ENCODE measurements at regions not wholly inside any gene's neighbourhood (a gene's known extent, or its start where the extent isn't known, plus 50 kb on each side); places are given as distances from the start of the nearest gene placed in this dataset.
A peak's percentile ranks its signal among the peaks of the same experiment; 100 is the strongest.
"Not testable (repeated sequence)": the region's sequence is repeated elsewhere in the genome, so short reads cannot be mapped to it uniquely, and the experiment has no call there.

DNA sequence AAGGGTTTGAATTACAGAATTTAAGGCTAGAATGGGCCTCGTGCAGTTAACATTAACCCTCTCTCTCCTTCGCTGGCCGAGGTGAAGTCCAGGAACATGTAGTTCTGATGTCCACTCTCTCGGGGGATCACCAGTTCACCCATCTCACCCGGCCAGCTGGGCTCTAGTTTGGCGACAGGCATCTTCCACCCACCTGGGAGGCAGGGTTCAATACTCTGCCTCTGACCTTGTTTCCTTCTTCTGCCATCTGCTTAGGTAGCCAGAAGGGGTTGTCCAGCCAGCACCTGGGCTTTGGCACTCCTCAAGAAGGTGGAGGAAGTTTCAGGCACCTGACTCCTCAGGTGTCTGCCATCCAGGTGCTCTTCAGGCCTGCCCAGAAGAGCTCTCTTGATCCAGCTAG is 2857.8 kb downstream of the RPIA start:
- H3K4me3 ChIP-seq (ENCODE audit: control insufficient read depth, low read depth, low read length); DNase-seq (ENCODE audit: low read depth): not testable (repeated sequence)

DNA sequence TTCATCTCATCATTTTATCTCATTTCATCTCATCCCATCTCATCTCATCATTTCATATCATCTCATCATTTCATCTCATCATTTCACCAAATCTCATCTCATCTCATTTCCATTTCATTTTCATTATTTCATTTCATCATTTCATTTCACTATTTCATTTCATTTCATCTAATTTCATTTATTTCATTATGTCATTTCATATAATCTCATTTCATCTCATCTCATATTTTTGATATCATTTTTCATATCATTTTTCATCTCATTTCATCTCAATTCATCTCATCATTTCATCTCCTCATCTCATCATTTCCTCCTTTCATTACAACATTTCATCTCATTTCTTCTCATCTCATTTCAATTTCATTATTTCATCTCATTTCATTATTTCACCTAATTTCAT is 2866.8 kb downstream of the RPIA start:
- DNase-seq (ENCODE audit: low read depth); H3K4me3 ChIP-seq (ENCODE audit: control insufficient read depth, low read depth, low read length): not testable (repeated sequence)

GRCh38 chr2:91559269-91559668 is 2867.8 kb downstream of the RPIA start:
- DNase-seq (ENCODE audit: low read depth); H3K4me3 ChIP-seq (ENCODE audit: control insufficient read depth, low read depth, low read length): not testable (repeated sequence)

DNA sequence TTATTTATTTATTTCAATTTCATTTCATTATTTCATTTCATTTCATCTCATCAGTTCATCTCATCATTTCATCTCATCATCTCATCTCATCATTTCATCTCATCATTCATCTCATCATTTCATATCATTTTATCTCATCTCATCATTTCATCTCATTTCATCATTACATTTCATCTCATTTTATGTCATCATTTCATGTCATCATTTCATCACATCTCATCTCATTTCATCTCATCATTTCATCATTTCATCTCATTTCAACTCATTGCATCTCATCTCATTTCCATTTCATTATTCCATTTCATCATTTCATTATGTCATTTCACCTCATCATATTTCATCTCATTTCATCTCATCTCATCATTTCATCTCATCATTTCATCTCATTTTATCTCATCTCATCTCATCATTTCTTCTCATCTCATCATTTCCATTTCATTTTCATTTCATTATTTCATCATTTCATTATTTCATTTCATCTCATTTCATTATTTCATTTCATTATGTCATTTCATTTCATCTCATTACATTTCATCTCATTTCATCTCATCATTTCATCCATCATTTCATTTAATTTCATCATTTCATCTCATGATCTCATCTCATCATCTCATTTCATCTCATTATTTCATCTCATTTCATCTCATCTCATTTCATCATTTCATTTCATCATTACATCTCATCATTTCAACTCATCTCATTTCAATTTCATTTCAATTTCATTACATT is 2868.6 kb downstream of the RPIA start:
- DNase-seq (ENCODE audit: low read depth); H3K4me3 ChIP-seq (ENCODE audit: control insufficient read depth, low read depth, low read length): not testable (repeated sequence)

DNA sequence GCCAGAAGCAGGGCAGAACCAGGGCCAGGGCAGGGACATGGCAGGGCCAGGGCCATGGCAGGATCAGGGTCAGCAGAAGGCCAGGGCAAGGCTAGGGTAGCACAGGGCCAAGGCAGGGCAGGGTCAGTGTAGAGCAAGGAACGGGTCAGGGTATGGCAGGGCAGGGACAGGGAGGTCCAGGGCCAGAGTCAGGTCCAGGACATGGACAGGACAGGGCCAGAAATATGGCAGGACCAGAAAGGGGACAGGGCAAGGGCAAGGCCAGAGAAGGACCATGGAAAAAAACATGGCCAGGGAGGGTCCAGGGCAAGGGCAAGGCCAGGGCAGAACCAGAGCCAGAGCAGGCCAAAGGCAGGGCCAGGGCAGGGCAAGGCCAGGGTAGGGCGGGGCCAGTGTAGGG is 2870.7 kb downstream of the RPIA start:
- not testable (repeated sequence) for H3K4me3 ChIP-seq (ENCODE audit: control insufficient read depth, low read depth, low read length); DNase-seq (ENCODE audit: low read depth)

DNA sequence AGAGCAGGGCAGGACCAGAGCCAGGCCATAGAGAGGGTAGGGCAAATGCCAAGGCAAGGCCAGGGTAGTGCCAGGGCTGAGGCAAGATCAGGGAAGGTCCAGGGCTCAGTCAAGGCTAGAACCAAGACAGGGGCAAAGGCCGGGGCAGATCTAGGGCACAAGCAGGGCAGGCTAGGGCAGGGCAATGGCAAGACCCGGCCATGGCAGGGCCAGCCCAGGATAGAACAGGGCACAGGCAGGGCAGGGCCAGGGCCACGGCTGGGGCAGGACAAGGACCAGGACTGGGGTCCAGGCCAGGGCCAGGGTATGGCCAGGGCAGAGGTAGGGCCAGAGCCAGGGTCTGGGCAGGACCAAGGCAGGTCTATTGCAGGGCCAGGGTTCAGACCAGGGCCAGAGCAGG is 2873.2 kb downstream of the RPIA start:
- not testable (repeated sequence) for H3K4me3 ChIP-seq (ENCODE audit: control insufficient read depth, low read depth, low read length); DNase-seq (ENCODE audit: low read depth)

DNA sequence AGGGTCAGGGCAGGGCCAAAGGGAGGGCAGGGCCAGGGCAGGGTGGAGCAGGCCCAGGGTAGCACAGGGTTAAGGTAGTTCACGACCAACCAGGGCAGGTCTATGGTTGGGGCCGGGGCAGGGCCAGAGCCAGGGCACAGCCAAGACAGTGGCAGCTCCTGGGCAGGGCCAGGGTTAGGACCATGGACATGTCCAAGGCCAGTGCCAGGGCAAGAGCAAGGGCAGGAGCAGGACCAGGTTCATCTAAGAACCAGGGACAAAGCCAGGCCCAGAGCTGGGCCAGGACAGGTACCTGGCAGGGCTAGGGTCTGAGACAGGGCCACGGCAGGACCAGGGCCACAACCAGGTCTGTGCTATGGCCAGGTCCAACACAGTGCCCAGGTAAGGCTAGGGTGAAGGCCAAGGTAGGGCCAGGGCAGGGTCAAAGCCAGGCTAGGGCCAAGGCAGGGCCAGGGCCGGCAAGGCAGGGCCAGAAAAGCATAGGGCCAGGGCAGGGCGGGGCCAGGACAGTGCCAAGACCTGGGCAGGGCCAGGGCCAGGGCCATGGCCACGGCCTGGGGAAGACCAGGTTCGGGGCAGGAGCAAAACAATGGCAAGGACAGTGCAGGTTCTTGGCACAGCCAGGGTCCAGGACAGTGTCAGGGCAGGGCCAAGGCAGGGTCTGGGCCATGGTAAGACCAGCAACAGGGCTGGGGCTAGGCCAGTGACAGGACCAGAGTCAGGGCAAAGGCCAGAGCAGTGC is 2874.4 kb downstream of the RPIA start:
- H3K4me3 ChIP-seq (ENCODE audit: control insufficient read depth, low read depth, low read length); DNase-seq (ENCODE audit: low read depth): not testable (repeated sequence)

GRCh38 chr2:91566611-91567010 is 2875.1 kb downstream of the RPIA start:
- DNase-seq (ENCODE audit: low read depth): not testable (repeated sequence)

DNA sequence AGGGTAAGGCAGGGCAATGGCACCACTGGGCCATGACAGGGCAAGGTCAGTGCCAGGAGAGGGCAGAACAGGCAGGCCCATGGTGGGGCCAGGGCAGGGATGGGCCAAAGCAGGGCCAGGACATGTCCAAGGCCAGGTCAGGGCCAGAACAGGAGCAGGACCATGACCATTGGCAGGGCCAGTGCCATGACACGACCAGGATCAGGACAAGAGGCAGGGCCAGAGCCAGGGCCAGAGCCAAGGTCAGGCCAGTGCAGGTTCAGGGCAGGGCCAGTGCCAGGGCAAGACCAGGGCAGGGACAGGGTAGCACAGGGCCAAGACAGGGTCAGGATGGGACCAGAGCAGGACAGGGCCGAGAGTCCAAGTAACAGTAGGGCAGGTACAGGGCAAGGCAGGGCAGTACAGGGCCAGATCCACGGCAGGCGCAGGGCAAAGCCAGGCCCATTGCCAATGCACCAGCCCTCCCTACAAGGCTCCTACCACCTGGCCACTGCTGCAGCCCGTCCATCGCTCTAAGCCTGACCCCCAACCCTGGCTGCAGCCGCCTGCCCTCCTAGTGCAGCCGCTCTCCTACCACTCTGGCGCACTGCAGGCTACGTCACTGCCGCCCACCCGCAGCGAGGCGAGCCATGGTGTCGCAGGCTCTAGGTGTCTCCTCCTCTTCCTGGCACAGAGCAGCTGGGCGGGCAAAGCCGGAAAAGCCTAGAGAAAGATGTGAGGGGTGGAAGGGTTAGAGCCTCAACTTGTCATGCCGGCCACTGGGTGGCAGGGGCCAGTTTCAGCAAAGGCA is 2876.3 kb downstream of the RPIA start:
- not testable (repeated sequence) for DNase-seq (ENCODE audit: low read depth); H3K4me3 ChIP-seq (ENCODE audit: control insufficient read depth, low read depth, low read length)

More at GRCh38 chr2:91566611-91567010, 2875.1 kb downstream of the RPIA start:
- not testable (repeated sequence) for H3K4me3 ChIP-seq (ENCODE audit: control insufficient read depth, low read depth, low read length)

GRCh38 chr2:91568391-91569338 is 2877.2 kb downstream of the RPIA start:
- H3K4me3 ChIP-seq (ENCODE audit: control insufficient read depth, low read depth, low read length); DNase-seq (ENCODE audit: low read depth): not testable (repeated sequence)

DNA sequence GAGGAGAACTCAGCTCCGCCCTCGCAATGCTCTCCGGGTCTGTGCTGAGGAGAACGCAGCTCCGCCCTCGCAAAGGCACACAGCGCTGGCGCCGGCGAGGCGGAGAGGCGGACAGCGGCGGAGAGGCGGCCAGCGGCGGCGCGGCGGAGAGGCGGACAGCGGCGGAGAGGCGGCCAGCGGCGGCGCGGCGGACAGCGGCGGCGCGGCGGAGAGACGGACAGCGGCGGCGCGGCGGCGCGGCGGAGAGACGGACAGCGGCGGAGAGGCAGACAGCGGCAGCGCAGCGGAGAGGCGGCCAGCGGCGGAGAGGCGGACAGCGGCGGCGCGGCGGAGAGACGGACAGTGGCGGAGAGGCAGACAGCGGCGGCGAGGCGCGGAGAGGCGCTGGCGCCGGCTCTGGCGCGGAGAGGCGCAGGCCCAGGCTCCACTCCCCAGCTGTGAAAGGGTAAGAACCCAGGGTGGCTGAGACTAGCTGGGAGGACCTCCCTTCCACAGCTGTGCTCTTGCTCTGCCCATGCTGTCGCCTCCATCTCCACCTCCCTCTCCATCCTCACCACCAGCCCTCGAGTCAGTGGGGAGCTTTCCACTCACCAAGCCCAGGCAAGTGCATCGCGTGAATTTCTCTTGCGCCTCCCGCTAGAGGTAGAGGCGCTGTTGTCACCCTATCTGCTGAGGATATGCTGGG is 2879.9 kb downstream of the RPIA start:
- DNase-seq (ENCODE audit: low read depth): not testable (repeated sequence)
- H3K4me3 ChIP-seq (ENCODE audit: control insufficient read depth, low read depth, low read length): peak overlapping the region; percentile 29

DNA sequence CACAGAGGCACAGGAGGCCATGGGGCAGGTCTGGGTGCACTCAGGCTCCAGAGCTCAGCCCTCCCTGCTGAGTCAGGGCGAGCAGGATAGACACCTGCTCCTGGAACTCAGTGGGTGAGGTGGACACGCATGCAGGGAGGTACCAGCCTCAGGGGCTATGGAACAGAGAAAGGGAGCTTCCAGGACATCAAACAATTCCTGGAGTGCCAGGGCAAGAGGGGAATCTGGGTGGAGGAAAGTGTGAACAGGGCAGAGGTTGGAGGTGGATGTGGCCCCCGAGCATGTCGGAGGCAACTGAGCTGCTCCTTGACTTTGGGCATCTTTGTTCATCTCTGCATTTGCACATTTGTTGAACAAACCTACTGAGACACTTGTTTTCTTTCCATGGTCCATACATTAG is 2881.5 kb downstream of the RPIA start:
- H3K4me3 ChIP-seq (ENCODE audit: control insufficient read depth, low read depth, low read length); DNase-seq (ENCODE audit: low read depth): not testable (repeated sequence)

GRCh38 chr2:91573755-91574154 is 2882.3 kb downstream of the RPIA start:
- DNase-seq (ENCODE audit: low read depth); H3K4me3 ChIP-seq (ENCODE audit: control insufficient read depth, low read depth, low read length): not testable (repeated sequence)

DNA sequence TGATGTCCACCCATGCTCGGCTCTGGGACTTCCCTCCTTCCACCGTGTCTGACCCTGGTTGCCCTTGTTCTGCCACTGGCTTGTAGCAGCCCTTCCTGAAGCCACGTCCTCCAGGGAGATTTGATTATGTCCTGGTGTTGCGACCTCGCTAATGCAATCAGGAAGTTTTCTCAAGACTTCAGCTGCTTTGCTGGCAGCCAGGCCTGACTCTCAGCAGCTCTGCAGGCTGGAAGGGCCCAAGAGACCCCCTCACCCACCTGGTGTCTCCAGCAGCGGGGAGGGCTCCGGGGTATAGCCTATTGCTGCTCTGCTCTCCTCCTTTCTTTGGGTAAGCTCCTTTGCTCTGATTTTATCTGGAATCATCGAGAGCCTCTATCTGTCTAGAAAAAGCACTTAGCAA is 2882.8 kb downstream of the RPIA start:
- DNase-seq (ENCODE audit: low read depth); H3K4me3 ChIP-seq (ENCODE audit: control insufficient read depth, low read depth, low read length): not testable (repeated sequence)

DNA sequence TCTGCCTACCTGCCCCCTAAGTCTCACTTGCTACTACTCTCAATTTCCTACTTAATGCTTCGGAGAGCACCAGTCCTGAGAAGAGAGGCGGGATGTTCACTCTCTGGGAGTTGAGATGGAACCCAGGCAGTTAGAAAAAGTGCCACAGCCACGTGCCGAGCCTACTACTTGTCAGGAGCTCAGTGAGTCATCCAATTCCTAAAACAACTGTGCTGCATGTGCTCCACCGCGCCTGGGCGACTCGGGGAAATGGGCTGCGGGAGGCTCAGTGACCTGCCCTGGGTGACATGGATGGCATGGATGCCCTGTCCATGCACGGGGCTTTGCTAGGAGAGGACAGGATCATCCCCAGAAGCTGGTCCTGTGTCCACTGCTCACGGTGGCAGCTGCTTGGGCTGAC is 2884.2 kb downstream of the RPIA start:
- not testable (repeated sequence) for H3K4me3 ChIP-seq (ENCODE audit: control insufficient read depth, low read depth, low read length); DNase-seq (ENCODE audit: low read depth)

DNA sequence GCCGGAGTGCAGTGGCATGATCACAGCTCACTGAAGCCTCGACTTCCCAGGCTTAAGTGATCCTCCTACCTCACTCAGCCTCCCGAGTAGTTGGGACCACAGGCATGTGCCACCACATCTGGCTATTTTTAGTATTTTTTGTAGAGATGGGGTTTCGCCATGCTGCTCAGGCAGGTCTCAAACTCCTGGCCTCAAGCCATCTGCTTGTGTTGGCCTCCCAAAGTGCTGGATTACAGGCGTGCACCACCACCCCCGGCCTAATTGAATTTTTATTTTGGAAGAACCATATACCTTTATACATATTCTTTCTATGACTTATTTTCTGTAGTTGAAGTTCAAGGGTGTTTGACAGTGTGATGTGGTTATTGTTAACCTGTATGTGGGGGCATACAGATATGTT is 2885.9 kb downstream of the RPIA start:
- not testable (repeated sequence) for DNase-seq (ENCODE audit: low read depth); H3K4me3 ChIP-seq (ENCODE audit: control insufficient read depth, low read depth, low read length)

- H3K4me3 ChIP-seq (ENCODE audit: control insufficient read depth, low read depth, low read length); DNase-seq (ENCODE audit: low read depth): not testable (repeated sequence)
Measured at GRCh38 chr2:91578678-91579077, 2887.2 kb downstream of the RPIA start.

Measured in AG09309 (cell line).